Body of pancreas (tissue), 4 donors: ENCODE measurements at regions not wholly inside any gene's neighbourhood (a gene's known extent, or its start where the extent isn't known, plus 50 kb on each side); places are given as distances from the start of the nearest gene placed in this dataset.
"Not testable (repeated sequence)": the region's sequence is repeated elsewhere in the genome, so short reads cannot be mapped to it uniquely, and the experiment has no call there.

Source experiments
- ATAC-seq: fragments of 150-250 bp; one replicate; pipeline ENCODE4 v1.9.1; 2016
- DNase-seq, 4 donors: peaks; one replicate each; pipeline ENCODE4 v3.0.0-alpha.2; 2019
- H3K27ac ChIP-seq, 4 donors: fragments of 200-600 bp; sonication (generic); 1 replicate in 3 of 4; 2 replicates in 1 of 4; pipeline versions ENCODE4 v1.5.1 to v1.6.1; 2016 to 2019; ENCODE audit warnings: mild to moderate bottlenecking in 1 of 4, mixed read lengths in 1 of 4, moderate library complexity in 1 of 4
- H3K27me3 ChIP-seq, 2 donors: fragments of 200-600 bp; sonication (generic); one replicate each; pipeline ENCODE4 v1.6.0; 2016; ENCODE audit warnings: mild to moderate bottlenecking in 1 of 2
- H3K36me3 ChIP-seq, 2 donors: fragments of 200-600 bp; sonication (generic); replicated peaks in 1 of 2; 2 replicates each; pipeline ENCODE4 v1.5.1; 2016; ENCODE audit warnings: low read depth in 2 of 2; ENCODE audit not compliant: insufficient read depth in 1 of 2
- H3K4me1 ChIP-seq: fragments of 200-600 bp; sonication (generic); one replicate; pipeline ENCODE4 v1.6.0; 2016
- H3K4me3 ChIP-seq, 2 donors: fragments of 200-600 bp; sonication (generic); 1 replicate in 1 of 2; 2 replicates in 1 of 2; pipeline ENCODE4 v1.5.1; 2016 to 2019
- H3K9me3 ChIP-seq, 3 donors: fragments of 200-600 bp; sonication (generic); 1 replicate in 2 of 3; 2 replicates in 1 of 3; pipeline ENCODE4 v1.5.1; 2016
- POLR2A ChIP-seq, 3 donors: fragments of 450-650 bp; IDR thresholded peaks; one replicate each; pipeline ENCODE4 v1.6.1; 2016; ENCODE audit warnings: antibody characterized with exemption in 3 of 3, mild to moderate bottlenecking in 2 of 3
- WGBS, 2 donors: methylation state at CpG; one replicate each; pipeline ENCODE4 v1.1.5; 2017; 5-methylcytosine and 5-hydroxymethylcytosine counted together
- intact Hi-C: fragments of 100-400 bp; cut with DNase I; formaldehyde crosslinking; loops from one replicate; pipeline ENCODE4 v1.15.1; 2023
- TF ChIP-seq, protein P1 (sequence below), 7 experiments: fragments of 450-650 bp in 4 of 7; fragments of 200-600 bp in 3 of 7; sonication (generic) in 3 of 7; IDR thresholded peaks; one replicate each; pipeline ENCODE4 v1.5.1; 2016 to 2019; ENCODE audit warnings: antibody characterized with exemption in 7 of 7

DNA sequence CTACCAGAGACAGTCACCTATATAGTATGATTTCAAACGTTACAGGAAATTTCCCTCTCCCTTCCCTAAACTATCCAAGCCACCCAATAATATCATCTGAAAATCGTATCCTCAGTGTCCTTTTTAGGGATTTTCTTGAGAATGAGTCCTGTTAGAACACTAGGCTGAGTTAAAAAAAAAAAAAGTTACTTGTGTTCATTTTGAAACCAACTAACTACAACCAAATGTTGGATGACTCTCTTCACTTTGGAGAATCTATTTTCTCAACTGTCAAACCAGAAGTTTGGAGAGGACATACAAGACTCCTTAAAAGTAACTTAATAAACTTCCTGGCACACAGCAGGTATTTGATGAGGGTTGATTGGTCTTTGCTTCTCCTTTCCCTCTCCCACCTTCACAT lies 183.2 kb upstream of the SESN3 start:
- no peak for TF ChIP-seq POLR2A (IDR thresholded peaks at IDR 0.05)
- TF ChIP-seq, protein P1, sequence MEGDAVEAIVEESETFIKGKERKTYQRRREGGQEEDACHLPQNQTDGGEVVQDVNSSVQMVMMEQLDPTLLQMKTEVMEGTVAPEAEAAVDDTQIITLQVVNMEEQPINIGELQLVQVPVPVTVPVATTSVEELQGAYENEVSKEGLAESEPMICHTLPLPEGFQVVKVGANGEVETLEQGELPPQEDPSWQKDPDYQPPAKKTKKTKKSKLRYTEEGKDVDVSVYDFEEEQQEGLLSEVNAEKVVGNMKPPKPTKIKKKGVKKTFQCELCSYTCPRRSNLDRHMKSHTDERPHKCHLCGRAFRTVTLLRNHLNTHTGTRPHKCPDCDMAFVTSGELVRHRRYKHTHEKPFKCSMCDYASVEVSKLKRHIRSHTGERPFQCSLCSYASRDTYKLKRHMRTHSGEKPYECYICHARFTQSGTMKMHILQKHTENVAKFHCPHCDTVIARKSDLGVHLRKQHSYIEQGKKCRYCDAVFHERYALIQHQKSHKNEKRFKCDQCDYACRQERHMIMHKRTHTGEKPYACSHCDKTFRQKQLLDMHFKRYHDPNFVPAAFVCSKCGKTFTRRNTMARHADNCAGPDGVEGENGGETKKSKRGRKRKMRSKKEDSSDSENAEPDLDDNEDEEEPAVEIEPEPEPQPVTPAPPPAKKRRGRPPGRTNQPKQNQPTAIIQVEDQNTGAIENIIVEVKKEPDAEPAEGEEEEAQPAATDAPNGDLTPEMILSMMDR (IDR thresholded peaks at IDR 0.05) = no peak
- H3K4me1 ChIP-seq = no peaks in the 10 kb centered on the region
- H3K36me3 ChIP-seq = no peaks in the 10 kb centered on the region
- no peak overlapping the region for H3K4me3 ChIP-seq
- no peaks in the 10 kb centered on the region for H3K27me3 ChIP-seq
- WGBS, 2 donors = 59 to 60% methylated on average over 2 of the region's 2 CpGs
- DNase-seq (no peak), ATAC-seq (no peak)
- H3K9me3 ChIP-seq = no peaks in the 10 kb centered on the region
- intact Hi-C loops = no loop called here
- no peak overlapping the region for H3K27ac ChIP-seq

DNA sequence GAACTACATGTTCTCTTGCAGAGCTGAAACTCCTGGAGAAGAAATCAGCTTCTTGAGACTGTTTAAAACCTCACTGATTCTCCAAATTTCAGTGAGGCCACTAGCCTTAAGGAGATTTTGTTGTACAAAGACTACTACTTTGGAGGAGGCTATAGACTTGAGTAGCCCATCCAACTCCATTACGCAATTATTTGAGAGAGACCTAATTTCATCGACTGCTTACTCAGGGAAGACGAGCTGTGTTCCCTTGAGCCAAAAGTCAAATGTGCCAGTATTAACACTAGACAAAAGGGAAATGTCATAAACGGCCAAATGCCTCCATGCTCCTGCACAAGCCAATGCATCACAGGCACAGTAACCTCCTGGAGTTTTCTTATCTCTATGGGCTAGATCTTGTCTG lies 182.8 kb upstream of the SESN3 start:
- Histone ChIP-seq H3K4me3 (no peak overlapping the region), H3K36me3 (no peaks in the 10 kb centered on the region), H3K27me3 (no peaks in the 10 kb centered on the region), H3K4me1 (no peaks in the 10 kb centered on the region), H3K9me3 (no peaks in the 10 kb centered on the region), H3K27ac (no peak overlapping the region)
- intact Hi-C loops = no loop called here
- 61 to 69% methylated on average over 4 of the region's 4 CpGs for WGBS, 2 donors
- no peak for ATAC-seq
- TF ChIP-seq, protein P1 (IDR thresholded peaks at IDR 0.05) = no peak
- no peak for DNase-seq

DNA sequence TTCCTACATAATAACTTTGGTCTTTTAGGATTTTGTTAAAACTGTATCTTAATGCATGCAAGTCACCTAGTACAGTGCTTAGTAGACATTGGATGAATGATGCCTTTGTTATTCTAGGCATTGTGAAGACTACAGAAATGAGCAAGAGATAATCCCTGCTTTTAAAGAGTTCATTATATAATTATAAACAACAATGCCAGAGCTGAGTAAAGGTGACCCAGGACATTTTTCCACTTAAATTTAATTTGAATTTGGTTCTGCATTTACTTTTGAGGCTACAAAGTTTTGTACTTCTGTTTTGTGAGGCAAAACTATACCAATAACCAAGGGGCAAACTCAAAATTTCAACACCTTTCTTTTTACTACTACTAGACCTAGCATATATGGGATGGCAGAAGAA lies 182.0 kb upstream of the SESN3 start:
- intact Hi-C loops = no loop called here
- no peak for DNase-seq
- H3K4me1 ChIP-seq = no peaks in the 10 kb centered on the region
- H3K4me3 ChIP-seq = no peak overlapping the region
- no peaks in the 10 kb centered on the region for H3K9me3 ChIP-seq
- H3K27ac ChIP-seq = no peak overlapping the region
- H3K27me3 ChIP-seq = no peaks in the 10 kb centered on the region
- no peak for ATAC-seq
- TF ChIP-seq, protein P1 (IDR thresholded peaks at IDR 0.05) = no peak
- no peak for TF ChIP-seq POLR2A (IDR thresholded peaks at IDR 0.05)
- no peaks in the 10 kb centered on the region for H3K36me3 ChIP-seq

DNA sequence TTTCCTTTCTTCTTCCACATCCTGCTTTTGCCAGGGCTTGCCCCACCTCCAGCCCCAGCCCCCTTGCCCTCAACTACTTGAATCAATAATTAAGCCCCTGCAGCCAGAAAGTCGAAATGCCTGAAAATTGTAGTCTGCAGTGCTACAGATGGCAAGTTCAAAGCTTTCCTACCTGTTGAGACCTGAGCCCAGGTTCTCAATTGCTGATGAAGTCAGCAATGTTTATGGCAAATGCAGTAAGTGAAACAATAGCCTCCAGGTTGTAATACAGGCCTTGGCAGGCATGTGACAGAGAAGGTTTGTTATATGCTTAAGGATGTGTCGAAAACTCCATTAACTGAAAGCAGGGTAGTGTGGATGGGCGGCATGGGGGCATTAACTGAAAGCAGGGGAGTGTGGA lies 181.1 kb upstream of the SESN3 start:
- H3K27ac ChIP-seq = no peak overlapping the region
- H3K27me3 ChIP-seq = no peaks in the 10 kb centered on the region
- no peak for DNase-seq
- intact Hi-C loops = no loop called here
- H3K4me1 ChIP-seq = no peaks in the 10 kb centered on the region
- WGBS, 2 donors = 74% methylated on average over 3 of the region's 3 CpGs
- H3K36me3 ChIP-seq = no peaks in the 10 kb centered on the region
- H3K9me3 ChIP-seq = no peaks in the 10 kb centered on the region
- H3K4me3 ChIP-seq = no peak overlapping the region
- TF ChIP-seq, protein P1 (IDR thresholded peaks at IDR 0.05) = no peak
- no peak for TF ChIP-seq POLR2A (IDR thresholded peaks at IDR 0.05)
- ATAC-seq = no peak

DNA sequence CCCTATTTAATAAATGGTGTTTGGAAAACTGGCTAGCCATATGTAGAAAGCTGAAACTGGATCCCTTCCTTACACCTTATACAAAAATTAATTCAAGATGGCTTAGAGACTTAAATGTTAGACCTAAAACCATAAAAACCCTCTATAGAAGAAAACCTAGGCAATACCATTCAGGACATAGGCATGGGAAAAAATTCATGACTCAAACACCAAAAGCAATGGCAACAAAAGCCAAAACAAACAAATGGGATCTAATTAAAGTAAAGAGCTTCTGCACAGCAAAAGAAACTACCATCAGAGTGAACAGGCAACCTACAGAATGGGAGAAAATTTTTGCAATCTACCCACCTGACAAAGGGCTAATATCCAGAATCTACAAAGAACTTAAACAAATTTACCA lies 179.7 kb upstream of the SESN3 start:
- H3K4me3 ChIP-seq = not testable (repeated sequence)

More for the DNA sequence above, 179.7 kb upstream of the SESN3 start:
- intact Hi-C loops, H3K4me1 ChIP-seq, ATAC-seq, H3K9me3 ChIP-seq, DNase-seq, H3K27me3 ChIP-seq, H3K27ac ChIP-seq, H3K36me3 ChIP-seq: not testable (repeated sequence)
